DMS 273 (cell line): ENCODE measurements at regions not wholly inside any gene's neighbourhood (a gene's known extent, or its start where the extent isn't known, plus 50 kb on each side); places are given as distances from the start of the nearest gene placed in this dataset.
A peak's percentile ranks its signal among the peaks of the same experiment; 100 is the strongest.
"Not testable (repeated sequence)": the region's sequence is repeated elsewhere in the genome, so short reads cannot be mapped to it uniquely, and the experiment has no call there.

ENCODE experiments used
- DNase-seq: peaks from one replicate; lab custom pipeline; 2025; ENCODE audit not compliant: unreplicated experiment; lab: John Stamatoyannopoulos, UW

DNA sequence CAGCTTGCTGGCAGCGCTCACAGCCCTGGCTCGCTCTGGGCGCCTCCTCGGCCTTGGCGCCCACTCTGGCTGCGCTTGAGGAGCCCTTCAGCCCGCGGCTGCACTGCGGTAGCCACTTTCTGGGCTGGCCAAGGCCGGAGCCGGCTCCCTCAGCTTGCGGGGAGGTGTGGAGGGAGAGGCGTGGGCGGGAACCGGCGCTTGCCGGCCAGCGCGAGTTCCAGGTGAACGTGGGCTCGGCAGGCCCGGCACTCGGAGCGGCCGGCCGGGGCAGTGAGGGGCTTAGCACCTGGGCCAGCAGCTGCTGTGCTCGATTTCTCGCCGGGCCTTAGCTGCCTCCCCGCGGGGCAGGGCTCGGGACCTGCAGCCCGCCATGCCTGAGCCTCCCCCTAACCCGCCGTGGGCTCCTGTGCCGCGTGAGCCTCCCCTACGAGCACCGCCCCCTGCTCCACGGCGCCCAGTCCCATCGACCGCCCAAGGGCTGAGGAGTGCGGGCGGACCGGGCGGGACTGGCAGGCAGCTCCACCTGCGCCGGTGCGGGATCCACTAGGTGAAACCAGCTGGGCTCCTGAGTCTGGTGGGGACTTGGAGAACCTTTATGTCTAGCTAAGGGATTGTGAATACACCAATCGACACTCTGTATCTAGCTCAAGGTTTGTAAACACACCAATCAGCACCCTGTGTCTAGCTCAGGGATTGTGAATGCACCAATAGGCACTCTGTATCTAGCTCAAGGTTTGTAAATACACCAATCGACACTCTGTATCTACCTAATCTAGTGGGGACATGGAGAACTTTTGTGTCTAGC, 1090.1 kb upstream of the TMPRSS15 start:
- not testable (repeated sequence) for DNase-seq

DNA sequence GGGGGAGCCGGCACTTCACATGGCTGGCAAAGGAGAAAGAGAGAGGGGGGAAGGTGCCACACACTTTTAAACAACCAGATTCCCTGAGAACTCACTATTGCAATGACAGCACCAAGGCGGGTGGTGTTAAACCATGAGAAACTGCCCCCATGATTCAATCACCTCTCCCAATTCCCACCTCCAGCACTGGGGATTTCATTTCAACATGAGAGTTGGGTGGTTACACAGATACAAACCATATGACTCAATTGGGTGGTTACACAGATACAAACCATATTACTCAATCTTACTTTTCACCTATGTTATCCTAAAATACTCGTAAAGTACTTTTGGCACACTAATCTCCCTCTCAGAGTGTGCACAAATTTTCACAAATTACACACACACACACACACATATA, 1097.5 kb upstream of the TMPRSS15 start:
- no peak for DNase-seq

DNA sequence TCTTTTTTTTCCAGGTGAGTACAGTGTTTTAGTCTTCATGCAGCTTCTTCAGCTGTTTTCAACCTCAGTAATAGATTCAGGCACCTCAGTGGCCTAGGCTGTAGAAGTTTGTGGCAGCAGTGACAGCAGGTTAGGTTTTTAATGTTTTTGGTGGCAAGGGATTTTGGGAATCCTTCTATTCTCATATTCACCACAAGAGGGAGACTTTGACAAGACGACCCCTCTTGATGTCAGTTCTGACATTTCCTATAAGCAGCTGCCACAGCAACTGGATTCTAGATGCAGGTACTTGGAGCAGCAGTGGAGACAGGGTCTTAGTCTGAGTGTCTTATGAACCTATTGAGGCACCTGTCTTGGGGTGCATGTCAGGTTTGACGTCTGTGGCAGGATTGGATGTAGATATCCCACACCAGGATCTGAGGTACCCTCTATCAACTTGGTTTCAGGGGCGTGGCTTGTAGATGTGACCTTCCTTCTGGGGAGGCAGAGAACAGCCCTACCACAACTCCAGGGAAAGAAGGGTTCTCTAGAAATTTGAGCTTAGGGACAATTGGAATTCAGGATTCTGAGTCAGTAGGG, 1104.2 kb upstream of the TMPRSS15 start:
- peak; percentile 44 for DNase-seq

DNA sequence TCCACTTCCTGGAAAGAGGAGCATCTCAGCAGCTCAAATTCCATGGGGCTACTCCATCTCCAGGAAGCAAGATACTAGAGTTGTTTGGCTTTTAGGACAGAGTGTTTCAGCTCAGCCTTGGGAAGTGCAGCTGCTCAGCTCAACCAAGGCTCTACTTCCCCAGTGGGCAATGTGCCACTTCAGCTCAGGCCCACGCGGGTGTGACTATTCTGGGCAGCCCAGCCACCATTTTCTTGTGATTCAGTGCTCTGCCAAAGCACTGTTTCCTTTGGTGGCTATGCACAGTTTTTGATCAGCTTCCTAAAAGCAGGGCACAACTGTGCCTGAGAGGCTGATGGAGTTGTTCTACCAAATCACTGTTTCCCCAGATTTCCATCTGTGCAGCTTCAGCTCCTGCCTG, 1104.9 kb upstream of the TMPRSS15 start:
- no peak for DNase-seq

DNA sequence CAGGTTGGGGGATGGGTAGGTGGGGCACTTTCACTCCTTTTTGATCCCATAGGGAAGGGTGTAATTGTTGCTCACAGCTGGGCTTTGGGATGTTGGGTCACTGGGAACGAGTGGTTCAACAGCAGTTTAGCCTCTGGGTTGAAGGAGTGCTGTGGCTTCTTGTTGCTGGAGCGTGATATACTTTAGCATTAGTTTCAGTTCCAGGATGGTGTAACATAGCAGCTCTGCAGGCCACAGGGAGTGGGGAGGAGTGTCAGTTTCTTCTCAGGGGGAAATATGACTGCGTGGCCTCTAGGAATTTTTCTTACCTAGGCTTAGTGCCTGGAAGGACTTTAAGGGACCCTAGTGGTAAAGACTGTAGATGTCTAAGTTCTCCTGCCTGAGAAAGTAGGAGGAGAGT, 1105.3 kb upstream of the TMPRSS15 start:
- DNase-seq = no peak

DNA sequence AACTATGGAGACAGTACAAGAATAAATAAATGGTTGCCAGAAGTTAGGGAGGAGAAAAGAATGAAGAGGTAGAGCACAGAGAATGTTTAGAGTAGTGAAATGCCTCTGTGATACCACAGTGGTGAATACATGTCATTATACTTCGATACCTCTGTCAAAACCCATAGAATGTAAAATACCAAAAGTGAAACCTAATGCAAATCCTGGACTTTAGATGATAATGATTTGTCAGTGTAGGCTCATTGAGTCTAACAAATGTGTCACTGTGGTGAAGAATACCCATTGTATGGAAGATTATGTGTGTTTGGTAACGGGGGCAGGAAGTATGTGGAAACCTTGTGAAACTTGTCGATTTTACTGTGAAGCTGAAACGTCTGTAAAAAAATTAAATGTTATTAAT, 1106.5 kb upstream of the TMPRSS15 start:
- no peak for DNase-seq

DNA sequence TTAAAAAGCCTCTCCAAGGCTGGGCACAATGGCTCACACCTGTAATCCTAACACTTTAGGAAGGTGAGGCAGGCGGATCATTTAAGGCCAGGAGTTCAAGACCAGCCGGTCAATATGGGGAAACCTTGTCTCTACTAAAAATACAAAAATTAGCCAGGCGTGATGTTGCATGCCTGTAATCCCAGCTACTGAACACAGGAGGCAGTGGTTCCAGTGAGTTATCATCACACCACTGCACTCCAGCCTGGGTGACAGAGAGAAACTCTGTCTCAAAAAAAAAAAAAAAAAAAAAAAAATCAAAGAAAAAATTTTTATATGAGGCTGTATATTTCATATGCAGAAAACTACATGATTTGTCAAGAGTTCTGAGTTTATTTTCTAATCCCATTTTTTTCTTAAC, 1107.1 kb upstream of the TMPRSS15 start:
- DNase-seq = no peak

DNA sequence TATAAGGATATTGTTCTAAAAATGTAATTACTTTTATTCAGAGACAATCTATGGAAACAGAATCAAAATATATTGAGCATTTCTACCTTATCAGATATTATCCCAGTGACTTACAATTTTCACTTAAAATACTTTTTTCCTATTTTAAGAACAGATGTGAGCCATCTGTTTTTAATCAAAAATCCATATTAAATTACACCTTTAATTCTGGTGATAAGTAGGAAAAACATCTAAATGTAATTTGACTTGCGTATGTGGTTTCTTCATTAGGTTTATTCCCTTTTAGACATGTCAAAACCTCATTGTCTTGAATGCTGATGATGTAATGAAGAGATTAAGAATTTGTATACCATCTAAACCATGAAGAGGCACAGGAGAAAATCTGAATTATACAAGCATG, 1118.8 kb upstream of the TMPRSS15 start:
- DNase-seq = no peak

DNA sequence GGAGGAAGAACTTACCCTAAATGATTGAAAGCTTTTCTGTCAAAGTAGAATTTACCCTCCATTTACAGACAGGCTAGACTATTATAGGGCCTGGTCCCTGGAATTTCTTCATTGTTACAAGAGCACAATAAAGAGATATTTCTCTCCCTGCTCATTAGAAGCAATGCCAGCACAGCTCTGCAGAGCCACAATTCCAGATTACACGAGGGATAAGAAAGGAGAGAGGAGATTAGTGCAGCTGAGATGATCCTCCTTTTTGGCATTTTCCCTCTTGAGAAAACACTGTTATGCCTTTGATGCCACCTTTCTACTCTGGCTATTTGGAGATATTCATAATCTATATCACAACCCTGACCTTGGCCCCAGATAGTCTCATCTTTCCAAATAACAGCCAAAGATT, 1119.5 kb upstream of the TMPRSS15 start:
- DNase-seq = no peak

DNA sequence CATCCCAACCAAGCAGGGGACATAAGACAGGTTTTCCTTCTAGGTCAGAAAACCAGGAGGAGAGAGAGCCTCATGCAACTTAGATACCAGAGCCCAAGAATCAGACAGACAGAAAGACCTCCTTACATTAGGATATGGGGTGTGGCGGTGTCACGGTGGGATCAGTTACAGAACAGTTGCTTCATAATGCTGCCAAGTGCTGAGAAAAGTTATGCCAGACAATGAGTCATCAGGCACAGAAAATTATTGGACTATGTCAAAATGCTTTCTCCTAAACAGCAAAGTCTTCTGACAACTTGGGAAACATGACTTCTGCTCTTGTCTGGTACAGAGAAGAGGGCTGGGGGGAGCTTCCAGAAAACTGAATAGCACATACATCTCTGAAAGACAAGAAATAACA, 1120.2 kb upstream of the TMPRSS15 start:
- DNase-seq = peak; percentile 45

DNA sequence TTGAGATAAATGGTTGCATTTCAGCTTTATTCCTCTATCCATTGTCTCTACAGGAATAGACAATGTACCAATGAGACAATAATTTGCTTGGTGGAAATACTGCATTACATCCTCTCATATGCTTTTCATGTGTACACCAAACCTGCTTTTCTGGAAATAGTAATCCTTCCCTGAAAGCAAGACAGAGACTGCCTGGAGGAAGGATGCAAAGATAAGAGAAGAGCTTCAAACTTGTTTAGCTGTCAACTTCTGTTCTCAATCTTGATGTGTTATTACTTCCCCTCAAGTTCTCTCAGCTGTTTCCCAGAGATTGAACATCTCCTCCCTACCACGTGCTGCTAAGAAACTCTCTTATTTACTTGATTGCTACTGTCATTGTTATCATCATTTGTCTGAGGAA, 1125.4 kb upstream of the TMPRSS15 start:
- DNase-seq = no peak

DNA sequence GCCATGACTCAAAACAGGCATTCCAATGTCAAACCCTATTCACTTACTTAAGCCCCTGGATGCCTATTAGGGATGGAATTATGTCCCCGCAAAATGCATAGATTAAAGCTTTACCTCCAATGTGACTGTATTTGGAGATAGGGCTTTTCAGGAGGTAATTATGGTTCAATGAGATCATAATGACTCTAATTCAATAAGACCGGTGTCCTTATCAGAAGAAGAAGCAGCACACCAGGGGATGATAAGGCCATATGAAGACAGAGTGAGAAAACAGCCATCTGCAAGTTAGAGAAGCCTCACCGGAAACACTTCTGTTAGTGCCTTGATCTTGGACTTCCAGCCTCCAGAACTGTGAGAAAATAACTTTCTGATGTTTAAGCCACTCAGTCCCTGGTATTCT, 1131.8 kb upstream of the TMPRSS15 start:
- DNase-seq = no peak

DNA sequence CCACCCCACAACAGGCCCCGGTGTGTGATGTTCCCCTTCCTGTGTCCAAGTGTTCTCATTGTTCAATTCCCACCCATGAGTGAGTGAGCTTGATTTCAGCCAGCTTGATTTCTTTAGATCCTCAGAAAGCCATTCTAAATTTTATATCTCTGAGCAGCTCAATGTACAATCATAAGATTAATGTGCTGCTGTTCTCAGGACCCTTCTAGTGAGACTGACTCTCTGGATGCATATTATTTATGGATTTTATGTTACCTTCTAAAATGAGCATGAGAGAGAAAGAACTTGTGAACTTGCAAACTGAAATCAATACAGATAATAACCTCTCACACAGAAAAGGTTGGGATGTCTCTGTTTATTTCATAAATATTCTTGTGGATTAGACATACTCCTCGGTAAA, 1133.5 kb upstream of the TMPRSS15 start:
- no peak for DNase-seq

DNA sequence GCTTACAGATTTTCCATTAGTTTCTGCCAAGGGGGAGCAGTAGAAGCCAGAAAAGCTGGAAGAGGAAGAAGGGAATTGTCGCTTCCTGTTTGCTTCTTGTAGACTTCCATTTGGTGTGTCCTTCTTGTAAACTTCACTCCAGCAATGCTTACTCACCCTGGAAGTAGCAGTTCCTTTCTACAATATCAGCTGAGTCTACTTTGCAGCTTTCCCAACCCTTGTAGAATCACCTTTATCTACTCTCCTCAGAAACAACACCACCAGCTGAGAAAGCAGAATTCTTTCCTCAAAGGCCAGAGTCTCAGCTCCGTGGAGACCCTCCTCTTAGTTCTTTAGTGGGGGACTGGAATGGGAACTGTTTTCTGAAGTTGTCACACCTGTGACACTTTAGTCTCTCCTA, 1136.7 kb upstream of the TMPRSS15 start:
- DNase-seq = no peak

DNA sequence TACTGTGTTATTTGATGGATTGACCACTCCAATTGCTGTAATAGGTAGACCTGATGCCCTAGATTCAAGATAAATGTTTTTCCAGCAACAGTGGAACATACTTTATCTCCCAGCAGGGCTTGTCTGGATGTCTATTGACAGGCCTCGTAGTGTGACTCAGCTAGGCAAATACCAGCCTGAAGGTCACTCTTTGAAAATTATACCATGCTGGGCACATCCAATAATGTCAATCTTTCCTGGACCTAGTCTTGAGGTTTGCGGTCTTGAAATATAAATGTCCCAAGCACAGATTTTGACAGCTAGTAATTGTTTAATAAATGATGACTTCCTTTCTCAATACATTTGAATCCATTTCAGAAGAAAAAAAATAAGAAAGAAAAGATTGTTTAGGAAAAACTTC, 1138.0 kb upstream of the TMPRSS15 start:
- no peak for DNase-seq

DNA sequence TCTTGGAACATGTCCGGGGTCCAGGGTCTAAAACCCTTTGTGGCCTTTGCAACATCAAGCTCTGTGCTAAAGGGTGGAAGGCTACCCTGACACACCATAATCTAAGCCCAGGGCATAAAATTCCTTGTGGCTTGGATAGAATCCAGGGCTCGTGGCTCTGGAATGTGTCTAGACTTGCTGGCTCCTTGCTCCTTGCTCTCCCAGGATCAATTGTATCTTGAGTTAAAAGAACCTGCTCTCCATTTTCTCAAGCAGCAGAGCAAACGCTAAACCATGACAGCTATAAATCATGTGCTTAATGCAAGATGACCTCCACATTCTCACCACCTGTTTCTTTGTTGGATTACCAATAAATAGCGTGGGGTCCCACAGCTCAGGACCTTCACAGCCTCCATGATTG, 1140.9 kb upstream of the TMPRSS15 start:
- not testable (repeated sequence) for DNase-seq

DNA sequence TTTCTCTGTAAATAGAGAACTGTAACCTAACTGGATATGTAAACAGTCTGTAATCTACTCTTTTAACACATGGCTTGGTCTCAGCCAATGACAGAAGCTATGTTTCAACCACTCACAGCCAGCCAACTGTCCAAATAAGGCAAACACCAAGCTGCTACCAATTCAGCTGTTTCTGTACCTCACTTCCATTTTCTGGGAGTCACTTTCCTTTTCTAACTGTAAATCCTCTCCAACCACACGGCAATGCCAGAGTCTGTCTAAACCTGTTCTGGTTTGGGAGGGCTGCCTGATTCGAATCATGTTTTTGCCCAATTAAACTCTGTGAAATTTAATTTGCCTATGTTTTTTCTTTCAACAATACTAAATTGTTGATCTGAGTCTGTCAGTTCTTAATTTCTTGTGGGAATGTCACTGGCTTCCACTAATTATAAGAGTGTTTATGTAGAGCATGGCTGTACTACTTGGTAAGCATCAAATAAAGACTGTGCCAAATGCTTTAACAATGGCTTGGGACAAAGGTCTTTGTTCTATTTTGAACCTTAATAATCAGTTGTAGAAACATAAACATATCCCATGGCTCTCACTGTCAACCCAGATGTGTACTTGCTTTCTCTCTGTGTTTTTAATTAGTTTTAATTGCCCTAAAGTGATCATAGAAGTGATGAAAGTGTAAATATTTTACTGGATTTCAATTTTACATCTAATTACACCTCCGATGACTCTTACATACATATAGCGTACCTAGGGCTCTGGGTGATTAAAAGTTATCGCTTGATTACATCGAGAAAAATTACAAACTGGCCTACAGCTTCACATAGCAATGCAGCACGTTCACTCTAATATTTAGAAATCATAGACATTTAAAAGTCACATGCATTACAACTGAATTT, 1144.6 kb upstream of the TMPRSS15 start:
- DNase-seq = peak; percentile 13

DNA sequence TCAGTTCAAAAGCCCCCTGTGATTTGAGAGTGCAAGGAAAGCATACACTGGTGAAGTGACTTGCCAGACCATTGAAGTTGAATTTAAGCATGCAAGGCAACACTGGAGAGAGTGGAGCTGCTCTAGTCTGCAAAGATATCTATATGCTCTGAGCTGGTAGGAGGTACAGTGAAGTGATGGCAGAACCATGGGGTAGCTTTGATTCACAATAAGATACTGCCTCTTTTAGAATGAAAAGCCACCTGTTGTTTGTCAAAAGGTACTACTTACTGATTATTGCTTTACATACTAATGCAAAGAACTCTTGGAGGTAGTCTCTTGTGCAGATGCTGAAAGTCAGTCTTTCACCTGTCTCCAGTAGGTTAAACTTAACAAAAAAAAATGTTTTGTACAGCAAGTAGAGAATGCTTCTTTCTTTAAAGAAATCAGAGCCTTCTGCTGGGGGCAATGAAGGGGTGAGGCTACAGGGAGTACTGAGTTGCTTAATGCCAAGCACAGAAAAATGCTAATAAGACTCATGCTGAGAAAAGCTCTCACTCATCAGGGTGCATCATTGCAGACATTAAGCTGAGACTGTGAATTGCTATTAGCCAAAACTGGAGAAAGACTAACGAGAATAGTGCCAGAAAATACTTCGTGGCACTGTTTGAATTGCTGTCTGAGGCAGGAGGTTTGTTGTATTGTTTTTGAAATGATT, 1150.5 kb upstream of the TMPRSS15 start:
- peak; percentile 24 for DNase-seq

DNA sequence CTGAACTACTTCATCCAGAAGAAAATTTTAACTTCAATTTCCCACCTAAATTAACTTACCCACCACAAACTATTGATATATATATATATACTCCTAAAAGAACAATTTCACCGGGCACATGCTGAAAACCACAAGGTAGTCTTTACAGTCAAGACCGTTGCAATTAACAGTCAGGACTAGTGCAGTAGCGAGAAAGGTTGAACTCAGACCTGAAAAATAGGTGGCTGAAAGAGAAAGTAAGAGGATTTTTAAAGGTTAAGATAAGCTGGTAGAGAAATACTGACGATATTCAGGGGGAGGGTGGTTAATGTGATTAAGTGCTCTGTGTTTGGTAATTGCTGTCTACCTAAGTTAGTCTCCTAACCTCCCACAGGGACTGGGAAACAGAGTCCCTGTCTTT, 1153.5 kb upstream of the TMPRSS15 start:
- DNase-seq = no peak

DNA sequence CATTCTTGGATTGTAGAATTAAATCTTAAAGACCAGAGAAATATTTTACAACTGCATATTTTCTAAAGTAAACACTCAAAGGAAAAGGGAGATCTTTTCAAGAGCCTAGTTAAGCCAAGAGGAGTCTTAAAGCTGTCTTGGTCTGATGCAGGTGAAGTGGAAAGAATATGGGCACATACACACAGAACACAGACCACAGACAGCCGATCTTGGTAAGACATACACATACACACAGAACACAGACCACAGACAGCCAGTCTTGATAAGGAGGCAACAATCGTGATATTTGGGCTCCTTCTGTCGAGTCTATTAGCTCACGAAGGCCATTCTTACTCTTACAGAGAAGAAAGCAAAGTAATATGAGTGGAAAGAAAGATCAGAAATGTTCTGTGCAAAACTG, 1153.9 kb upstream of the TMPRSS15 start:
- no peak for DNase-seq

DNA sequence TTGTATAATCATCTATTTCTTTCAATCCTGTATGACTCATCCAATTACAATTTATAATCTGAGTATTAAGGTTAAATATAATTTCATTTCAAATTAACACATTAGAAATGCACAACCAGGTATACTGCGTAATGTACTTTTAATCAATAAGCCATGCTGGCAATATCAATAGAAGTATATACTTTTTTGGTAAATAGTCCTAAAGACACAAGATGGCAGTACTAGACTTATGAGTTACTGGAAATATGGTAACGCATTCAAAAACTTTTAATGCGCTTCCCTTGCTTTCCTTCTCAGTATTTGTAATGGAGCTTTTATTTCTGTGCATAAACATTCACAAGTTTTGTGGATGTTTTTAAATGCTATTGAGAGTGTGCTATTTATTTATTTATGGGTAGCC, 1162.0 kb upstream of the TMPRSS15 start:
- peak; percentile 1 for DNase-seq
